Lower lobe of right lung (tissue), 2 donors: ENCODE measurements at regions not wholly inside any gene's neighbourhood (a gene's known extent, or its start where the extent isn't known, plus 50 kb on each side); places are given as distances from the start of the nearest gene placed in this dataset.

Source experiments
- ATAC-seq, 2 donors: fragments of 200-7000 bp; cut with Tn5 transposase; one replicate each; pipeline ENCODE4 v1.9.1; 2020 to 2022; ENCODE audit warnings: mild to moderate bottlenecking in 2 of 2, moderate library complexity in 2 of 2
- DNase-seq: peaks from one replicate; pipeline ENCODE4 v3.0.0-alpha.2; 2020
- H3K27ac ChIP-seq: fragments of 200-600 bp; one replicate; pipeline ENCODE4 v1.8.0; 2022
- H3K27me3 ChIP-seq: fragments of 200-600 bp; one replicate; pipeline ENCODE4 v1.8.0; 2022; ENCODE audit warnings: low read depth
- H3K36me3 ChIP-seq: fragments of 200-600 bp; one replicate; pipeline ENCODE4 v1.8.0; 2022; ENCODE audit warnings: mild to moderate bottlenecking
- H3K4me1 ChIP-seq: fragments of 200-600 bp; one replicate; pipeline ENCODE4 v1.8.0; 2022
- H3K4me3 ChIP-seq: fragments of 200-600 bp; one replicate; pipeline ENCODE4 v1.8.0; 2022; ENCODE audit warnings: mild to moderate bottlenecking
- H3K9me3 ChIP-seq: fragments of 200-600 bp; one replicate; pipeline ENCODE4 v1.8.0; 2022
- intact Hi-C: fragments of 100-400 bp; cut with DNase I; formaldehyde crosslinking; loops from one replicate; pipeline ENCODE4 v1.11.0; 2022
- TF ChIP-seq, protein P1 (sequence below): fragments of 200-600 bp; IDR thresholded peaks from one replicate; pipeline ENCODE4 v1.8.0; 2022; ENCODE audit warnings: antibody characterized with exemption, mild to moderate bottlenecking
- donor health status: DM: no; HTN: yes; CAD: no; lungs with severe emphysema.

- H3K27ac ChIP-seq: no peak overlapping the region
- intact Hi-C loops: no loop called here
- H3K27me3 ChIP-seq: peaks cover 8% of the 10 kb centered on the region
- no peak overlapping the region for H3K4me3 ChIP-seq
- DNase-seq: no peak
- ATAC-seq: no peak
- H3K4me1 ChIP-seq: no peaks in the 10 kb centered on the region
- no peaks in the 10 kb centered on the region for H3K36me3 ChIP-seq
- H3K9me3 ChIP-seq: peaks cover 6% of the 10 kb centered on the region
- TF ChIP-seq, protein P1, sequence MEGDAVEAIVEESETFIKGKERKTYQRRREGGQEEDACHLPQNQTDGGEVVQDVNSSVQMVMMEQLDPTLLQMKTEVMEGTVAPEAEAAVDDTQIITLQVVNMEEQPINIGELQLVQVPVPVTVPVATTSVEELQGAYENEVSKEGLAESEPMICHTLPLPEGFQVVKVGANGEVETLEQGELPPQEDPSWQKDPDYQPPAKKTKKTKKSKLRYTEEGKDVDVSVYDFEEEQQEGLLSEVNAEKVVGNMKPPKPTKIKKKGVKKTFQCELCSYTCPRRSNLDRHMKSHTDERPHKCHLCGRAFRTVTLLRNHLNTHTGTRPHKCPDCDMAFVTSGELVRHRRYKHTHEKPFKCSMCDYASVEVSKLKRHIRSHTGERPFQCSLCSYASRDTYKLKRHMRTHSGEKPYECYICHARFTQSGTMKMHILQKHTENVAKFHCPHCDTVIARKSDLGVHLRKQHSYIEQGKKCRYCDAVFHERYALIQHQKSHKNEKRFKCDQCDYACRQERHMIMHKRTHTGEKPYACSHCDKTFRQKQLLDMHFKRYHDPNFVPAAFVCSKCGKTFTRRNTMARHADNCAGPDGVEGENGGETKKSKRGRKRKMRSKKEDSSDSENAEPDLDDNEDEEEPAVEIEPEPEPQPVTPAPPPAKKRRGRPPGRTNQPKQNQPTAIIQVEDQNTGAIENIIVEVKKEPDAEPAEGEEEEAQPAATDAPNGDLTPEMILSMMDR: no peak
Observed at GRCh38 chr10:2731940-2732339, 335.4 kb upstream of the PFKP start.

GRCh38 chr10:2729197-2729596, 338.2 kb upstream of the PFKP start:
- H3K9me3 ChIP-seq: peaks cover 6% of the 10 kb centered on the region
- intact Hi-C loops: no loop called here
- no peak overlapping the region for H3K4me3 ChIP-seq
- DNase-seq: no peak
- no peaks in the 10 kb centered on the region for H3K4me1 ChIP-seq
- H3K27ac ChIP-seq: no peak overlapping the region
- TF ChIP-seq, protein P1: no peak
- no peaks in the 10 kb centered on the region for H3K36me3 ChIP-seq
- ATAC-seq: no peak
- H3K27me3 ChIP-seq: no peaks in the 10 kb centered on the region

- TF ChIP-seq, protein P1: no peak
- no peaks in the 10 kb centered on the region for H3K4me1 ChIP-seq
- intact Hi-C loops: no loop called here
Observed at GRCh38 chr10:2728087-2728486, 339.3 kb upstream of the PFKP start.

DNA sequence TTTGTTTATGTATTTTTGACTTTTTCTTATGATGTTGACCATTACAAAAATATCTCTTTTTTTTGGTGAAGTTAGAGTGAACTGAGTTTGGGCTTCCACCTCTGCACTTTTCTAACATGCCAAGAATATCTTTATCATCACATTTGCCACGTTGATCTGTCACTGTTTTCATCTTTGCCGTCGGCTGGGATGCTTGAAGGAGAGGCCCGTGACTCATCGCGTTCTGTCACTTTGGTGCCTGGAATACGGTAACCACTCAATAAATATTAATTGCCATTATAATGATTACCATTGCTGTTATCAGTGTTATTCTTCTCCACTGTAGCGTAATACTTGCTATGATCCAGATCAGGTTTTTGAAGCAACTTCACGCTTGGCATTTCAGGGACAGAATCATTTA, 350.8 kb upstream of the PFKP start:
- H3K4me3 ChIP-seq: no peak overlapping the region
- no peaks in the 10 kb centered on the region for H3K4me1 ChIP-seq
- TF ChIP-seq, protein P1: no peak
- H3K36me3 ChIP-seq: no peaks in the 10 kb centered on the region
- H3K27me3 ChIP-seq: no peaks in the 10 kb centered on the region
- intact Hi-C loops: no loop called here
- ATAC-seq: no peak
- H3K27ac ChIP-seq: no peak overlapping the region
- H3K9me3 ChIP-seq: no peaks in the 10 kb centered on the region
- no peak for DNase-seq

More at GRCh38 chr10:2728087-2728486, 339.3 kb upstream of the PFKP start:
- H3K36me3 ChIP-seq: no peaks in the 10 kb centered on the region
- H3K9me3 ChIP-seq: peaks cover 6% of the 10 kb centered on the region
- H3K27me3 ChIP-seq: no peaks in the 10 kb centered on the region
- ATAC-seq: no peak
- no peak for DNase-seq
- no peak overlapping the region for H3K27ac ChIP-seq
- no peak overlapping the region for H3K4me3 ChIP-seq

DNA sequence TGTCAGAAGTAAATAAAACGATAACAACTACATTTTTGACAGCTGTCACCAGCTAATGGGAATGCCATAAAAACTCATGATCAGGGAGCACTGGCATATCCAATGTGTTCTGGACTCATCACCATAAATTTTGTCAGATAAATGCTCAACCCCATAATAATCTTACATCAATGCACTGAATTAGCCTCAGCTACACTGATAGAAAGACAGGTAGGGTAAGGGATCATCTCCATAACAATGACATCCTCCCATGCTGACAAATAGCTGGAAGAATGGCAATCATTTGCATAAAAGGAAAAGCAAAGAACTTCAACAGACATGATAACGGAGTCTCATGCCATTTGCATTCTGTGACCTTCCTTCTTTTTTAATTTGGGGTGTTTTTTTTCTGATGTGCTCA, 352.8 kb upstream of the PFKP start:
- Histone ChIP-seq H3K27me3 (no peaks in the 10 kb centered on the region), H3K9me3 (no peaks in the 10 kb centered on the region), H3K4me3 (no peak overlapping the region), H3K4me1 (no peaks in the 10 kb centered on the region), H3K36me3 (no peaks in the 10 kb centered on the region), H3K27ac (no peak overlapping the region)
- TF ChIP-seq, protein P1: no peak
- ATAC-seq (no peak), DNase-seq (no peak)
- intact Hi-C loops: no loop called here

GRCh38 chr10:2703953-2704352, 363.4 kb upstream of the PFKP start:
- DNase-seq: no peak
- H3K4me3 ChIP-seq: no peak overlapping the region
- intact Hi-C loops: no loop called here

More at GRCh38 chr10:2703953-2704352, 363.4 kb upstream of the PFKP start:
- no peak overlapping the region for H3K27ac ChIP-seq
- TF ChIP-seq, protein P1: no peak
- H3K4me1 ChIP-seq: no peaks in the 10 kb centered on the region
- ATAC-seq: no peak
- no peaks in the 10 kb centered on the region for H3K9me3 ChIP-seq
- H3K27me3 ChIP-seq: no peaks in the 10 kb centered on the region
- no peaks in the 10 kb centered on the region for H3K36me3 ChIP-seq
